Colonic mucosa (tissue), 4 donors: ENCODE measurements at regions not wholly inside any gene's neighbourhood (a gene's known extent, or its start where the extent isn't known, plus 50 kb on each side); places are given as distances from the start of the nearest gene placed in this dataset.
"Not testable (repeated sequence)": the region's sequence is repeated elsewhere in the genome, so short reads cannot be mapped to it uniquely, and the experiment has no call there.

Experiments
- DNase-seq: peaks from one replicate; pipeline ENCODE4 v3.0.0-alpha.2; 2020
- H3K27ac ChIP-seq: fragments of 200-600 bp; one replicate; pipeline ENCODE4 v1.8.0; 2021
- H3K27me3 ChIP-seq: fragments of 200-600 bp; one replicate; pipeline ENCODE4 v1.8.0; 2021
- H3K36me3 ChIP-seq: fragments of 200-600 bp; one replicate; pipeline ENCODE4 v1.8.0; 2021
- H3K4me1 ChIP-seq: fragments of 200-600 bp; one replicate; pipeline ENCODE4 v1.8.0; 2021; ENCODE audit warnings: mild to moderate bottlenecking
- H3K4me3 ChIP-seq: fragments of 200-600 bp; one replicate; pipeline ENCODE4 v1.8.0; 2021
- H3K9ac ChIP-seq, 2 donors: one replicate each; pipeline ENCODE4 v1.7.0; 2013; ENCODE audit warnings: control low read depth in 2 of 2, low read depth in 2 of 2, low read length in 2 of 2
- H3K9me3 ChIP-seq: fragments of 200-600 bp; one replicate; pipeline ENCODE4 v1.8.0; 2021
- CTCF ChIP-seq: fragments of 200-600 bp; IDR thresholded peaks from one replicate; pipeline ENCODE4 v1.8.0; 2022; ENCODE audit warnings: antibody characterized with exemption, mild to moderate bottlenecking
- intact Hi-C: fragments of 100-400 bp; cut with DNase I; formaldehyde crosslinking; loops from one replicate; pipeline ENCODE4 v1.14.1; 2022
- donor health status: healthy.
- donor health status: DM: no; HTN: no; CAD: no.
- donor health status: DM: no; HTN: no; CAD: no.

- DNase-seq, result no peak
- no peak for TF ChIP-seq CTCF
- Histone ChIP-seq H3K36me3 (no peaks in the 10 kb centered on the region), H3K27me3 (no peaks in the 10 kb centered on the region), H3K27ac (no peak overlapping the region), H3K9me3 (no peaks in the 10 kb centered on the region), H3K4me3 (no peak overlapping the region), H3K4me1 (no peaks in the 10 kb centered on the region), H3K9ac (no peak overlapping the region)
- intact Hi-C loops, result no loop called here
Measured at GRCh38 chr6:125639466-125640020, 109.9 kb upstream of the HEY2 start.

DNA sequence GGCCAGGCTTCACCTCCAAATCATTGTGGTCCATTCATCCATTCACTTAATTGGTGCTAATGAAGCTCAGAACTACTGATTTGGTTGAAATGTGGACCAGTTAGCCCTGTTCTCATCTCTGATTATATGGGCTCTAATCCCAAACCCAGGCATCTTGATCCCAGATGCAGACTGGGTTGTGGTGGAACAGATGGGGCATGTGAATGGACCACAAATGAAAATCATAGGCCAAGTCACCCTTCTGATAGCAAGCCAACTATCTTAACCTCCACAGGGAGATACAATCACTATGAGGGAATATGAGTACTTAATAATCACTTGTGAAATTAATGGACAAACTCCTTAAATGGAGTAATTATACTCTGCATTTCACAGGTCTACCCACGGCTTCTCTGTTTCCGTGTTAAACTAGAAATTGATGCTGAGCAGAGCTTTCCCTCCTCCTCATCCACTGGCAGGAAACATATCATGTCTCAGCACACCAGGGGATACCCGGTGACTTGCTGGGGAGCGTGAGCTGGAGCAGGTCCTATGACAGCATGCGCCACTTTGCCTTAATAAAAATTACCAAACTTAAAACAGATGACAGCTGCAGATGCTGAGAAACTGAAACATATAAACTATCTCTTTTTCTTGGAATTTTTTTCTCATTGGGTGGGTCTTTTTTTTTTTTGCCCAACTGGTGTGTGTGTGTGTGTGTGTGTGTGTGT, 108.8 kb upstream of the HEY2 start:
- Histone ChIP-seq H3K27me3 (no peaks in the 10 kb centered on the region), H3K4me1 (no peaks in the 10 kb centered on the region), H3K36me3 (no peaks in the 10 kb centered on the region), H3K9ac (no peak overlapping the region), H3K9me3 (no peaks in the 10 kb centered on the region), H3K27ac (no peak overlapping the region), H3K4me3 (no peak overlapping the region)
- TF ChIP-seq CTCF, result no peak
- DNase-seq, result no peak
- intact Hi-C loops, result no loop called here

DNA sequence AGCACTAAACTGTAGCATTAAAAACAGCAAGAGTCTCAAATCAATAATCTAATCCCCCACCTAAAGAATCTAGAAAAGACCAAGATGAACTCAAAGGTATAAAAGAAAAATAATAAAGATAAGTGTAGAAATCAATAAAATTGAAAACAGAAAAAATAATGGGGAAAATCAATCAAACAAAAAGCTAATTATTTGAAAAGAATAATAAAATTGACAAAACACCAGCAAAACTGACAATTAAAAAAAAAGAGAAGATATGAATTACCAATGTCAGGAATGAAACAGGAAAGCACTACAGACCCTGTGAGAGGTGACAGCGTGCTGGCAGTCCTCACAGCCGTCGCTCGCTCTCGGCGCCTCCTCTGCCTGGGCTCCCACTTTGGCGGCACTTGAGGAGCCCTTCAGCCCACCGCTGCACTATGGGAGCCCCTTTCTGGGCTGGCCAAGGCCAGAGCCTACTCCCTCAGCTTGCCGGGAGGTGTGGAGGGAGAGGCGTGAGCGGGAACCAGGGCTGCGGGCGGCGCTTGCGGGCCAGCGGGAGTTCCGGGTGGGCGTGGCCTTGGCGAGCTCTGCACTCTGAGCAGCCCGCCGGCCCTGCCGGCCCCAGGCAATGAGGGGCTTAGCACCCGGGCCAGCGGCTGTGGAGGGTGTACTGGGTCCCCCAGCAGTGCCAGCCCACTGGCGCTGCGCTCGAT, 105.3 kb upstream of the HEY2 start:
- DNase-seq, H3K4me1 ChIP-seq, H3K9me3 ChIP-seq, intact Hi-C loops, H3K9ac ChIP-seq, H3K27ac ChIP-seq, H3K4me3 ChIP-seq, H3K27me3 ChIP-seq, H3K36me3 ChIP-seq: not testable (repeated sequence)

DNA sequence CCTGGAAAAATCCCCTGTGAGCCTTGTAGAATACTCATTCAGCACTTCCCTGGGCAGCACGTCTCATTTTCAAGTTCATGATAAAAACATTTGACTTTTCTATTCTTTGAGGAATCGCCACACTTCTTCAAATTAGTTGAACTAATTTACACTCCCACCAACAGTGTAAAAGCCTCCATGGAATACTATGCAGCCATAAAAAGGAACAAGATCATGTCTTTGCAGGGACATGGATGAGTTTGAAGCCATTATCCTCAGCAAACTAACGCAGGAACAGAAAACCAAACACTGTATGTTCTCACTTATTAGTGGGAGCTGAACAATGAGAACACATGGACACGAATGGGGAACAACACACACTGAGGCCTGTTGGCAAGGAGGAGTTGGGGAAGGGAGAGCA, 102.0 kb upstream of the HEY2 start:
- Histone ChIP-seq H3K4me1 (no peaks in the 10 kb centered on the region), H3K4me3 (no peak overlapping the region), H3K27ac (no peak overlapping the region), H3K9me3 (no peaks in the 10 kb centered on the region), H3K27me3 (no peaks in the 10 kb centered on the region), H3K36me3 (no peaks in the 10 kb centered on the region), H3K9ac (no peak overlapping the region)
- DNase-seq, result no peak
- intact Hi-C loops, result no loop called here
- TF ChIP-seq CTCF, result no peak

DNA sequence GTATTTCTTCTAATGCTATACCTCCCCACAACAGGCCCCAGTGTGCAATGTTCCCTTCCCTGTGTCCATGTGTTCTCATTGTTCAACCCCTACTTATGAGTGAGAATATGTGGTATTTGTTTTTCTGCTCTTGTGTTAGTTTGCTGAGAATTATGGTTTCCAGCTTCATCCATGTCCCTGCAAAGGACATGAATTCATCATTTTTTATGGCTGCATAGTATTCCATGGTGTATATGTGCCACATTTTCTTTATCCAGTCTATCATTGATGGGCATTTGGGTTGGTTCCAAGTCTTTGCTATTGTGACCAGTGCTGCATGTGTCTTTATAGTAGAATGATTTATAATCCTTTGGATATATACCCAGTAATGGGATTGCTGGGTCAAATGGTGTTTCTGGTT, 95.7 kb upstream of the HEY2 start:
- H3K4me3 ChIP-seq, intact Hi-C loops, H3K9me3 ChIP-seq, DNase-seq, H3K36me3 ChIP-seq, H3K9ac ChIP-seq, H3K27ac ChIP-seq, H3K4me1 ChIP-seq, H3K27me3 ChIP-seq: not testable (repeated sequence)

DNA sequence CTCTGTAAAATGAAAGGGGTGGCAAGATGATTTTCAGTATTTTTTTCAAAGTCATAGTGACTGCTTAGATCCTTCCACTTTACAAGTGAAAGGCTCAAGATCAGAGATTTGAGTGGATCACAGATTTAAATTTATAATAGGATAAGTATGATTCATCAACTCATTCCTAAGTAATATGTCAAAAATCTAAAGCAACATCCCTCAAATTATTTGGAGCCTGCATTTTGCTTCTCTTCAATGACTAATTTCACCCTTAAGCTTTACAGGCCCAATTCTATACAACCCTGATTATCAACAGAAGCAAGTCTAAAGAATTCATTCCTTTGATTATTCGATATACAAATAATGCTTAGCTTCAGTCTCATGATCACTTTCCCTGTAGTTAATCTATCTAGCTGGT, 93.9 kb upstream of the HEY2 start:
- no peaks in the 10 kb centered on the region for H3K9me3 ChIP-seq
- intact Hi-C loops, result no loop called here
- no peak overlapping the region for H3K9ac ChIP-seq
- no peaks in the 10 kb centered on the region for H3K27me3 ChIP-seq
- no peaks in the 10 kb centered on the region for H3K4me1 ChIP-seq
- H3K27ac ChIP-seq, result no peak overlapping the region
- DNase-seq, result no peak
- H3K36me3 ChIP-seq, result no peaks in the 10 kb centered on the region
- no peak overlapping the region for H3K4me3 ChIP-seq
- no peak for TF ChIP-seq CTCF
